Loucy (cell line): ENCODE measurements at regions not wholly inside any gene's neighbourhood (a gene's known extent, or its start where the extent isn't known, plus 50 kb on each side); places are given as distances from the start of the nearest gene placed in this dataset.

Experiments used
- CTCF ChIP-seq: fragments of 200-600 bp; sonication (generic); conservative IDR thresholded peaks from 2 replicates; pipeline ENCODE4 v1.5.1; 2014; ENCODE audit warnings: mild to moderate bottlenecking, antibody characterized with exemption, low read length
- EZH2phosphoT487 ChIP-seq: fragments of 200-600 bp; IDR thresholded peaks from 2 replicates; pipeline ENCODE4 v1.6.1; 2018; ENCODE audit warnings: antibody characterized with exemption, mild to moderate bottlenecking, moderate library complexity, borderline replicate concordance

GRCh38 chr12:92398565-92399309 is 253.1 kb upstream of the BTG1 start:
- TF ChIP-seq CTCF (no peak), EZH2phosphoT487 (no peak)
